ENCODE measurements at regions not wholly inside any gene's neighbourhood (a gene's known extent, or its start where the extent isn't known, plus 50 kb on each side); places are given as distances from the start of the nearest gene placed in this dataset.

GRCh38 chr13:21757763-21758162 lies 86.9 kb downstream of the FGF9 start:
- DNase-seq (ENCODE audit: low read depth) = no peak

DNA sequence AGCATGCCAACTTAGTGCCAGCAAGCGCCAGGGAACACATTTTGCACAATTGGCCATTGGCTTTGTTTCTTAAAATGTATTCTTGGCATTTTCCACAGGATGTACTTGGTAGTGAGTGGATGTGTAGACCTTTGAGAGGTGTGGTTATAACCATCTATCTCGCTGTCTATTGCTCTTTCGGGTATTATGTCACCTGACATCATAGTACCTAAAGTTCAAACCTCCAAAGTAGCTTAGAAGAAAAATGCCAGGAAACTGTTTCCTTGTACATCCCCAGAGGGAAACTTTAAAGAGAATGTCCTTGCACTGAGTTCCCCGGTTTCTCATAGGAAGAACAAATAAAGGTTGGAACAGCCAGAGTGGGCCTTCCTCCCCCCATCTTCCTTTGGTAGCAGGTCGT lies 87.6 kb downstream of the FGF9 start:
- no peak for DNase-seq (ENCODE audit: low read depth)

- DNase-seq (ENCODE audit: low read depth) = no peak
Observed at GRCh38 chr13:21759463-21759862, 88.6 kb downstream of the FGF9 start.

DNA sequence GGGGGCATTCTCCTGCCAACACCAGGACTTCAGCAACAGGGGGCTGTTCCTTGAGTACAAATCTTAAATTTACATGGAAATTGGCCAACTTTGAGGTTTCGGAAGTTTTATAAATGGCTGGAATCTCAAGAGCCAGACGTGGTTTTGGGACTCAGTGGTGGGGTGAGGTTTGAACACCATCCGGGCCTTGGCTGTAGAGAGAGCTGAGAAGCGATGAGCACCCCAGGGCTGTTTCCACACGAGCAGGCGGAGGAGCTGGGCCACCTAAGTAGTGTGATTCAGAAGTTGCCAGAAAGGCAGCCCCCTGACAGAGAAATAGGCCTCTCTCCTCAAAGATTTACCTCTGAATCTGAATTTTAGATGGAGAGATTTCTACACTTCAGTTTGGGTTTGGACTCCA lies 89.0 kb downstream of the FGF9 start:
- DNase-seq (ENCODE audit: low read depth) = no peak

- DNase-seq (ENCODE audit: low read depth) = no peak
Observed at GRCh38 chr13:21761770-21762169, 90.9 kb downstream of the FGF9 start.

GRCh38 chr13:21762512-21762911 lies 91.6 kb downstream of the FGF9 start:
- DNase-seq (ENCODE audit: low read depth) = no peak

DNA sequence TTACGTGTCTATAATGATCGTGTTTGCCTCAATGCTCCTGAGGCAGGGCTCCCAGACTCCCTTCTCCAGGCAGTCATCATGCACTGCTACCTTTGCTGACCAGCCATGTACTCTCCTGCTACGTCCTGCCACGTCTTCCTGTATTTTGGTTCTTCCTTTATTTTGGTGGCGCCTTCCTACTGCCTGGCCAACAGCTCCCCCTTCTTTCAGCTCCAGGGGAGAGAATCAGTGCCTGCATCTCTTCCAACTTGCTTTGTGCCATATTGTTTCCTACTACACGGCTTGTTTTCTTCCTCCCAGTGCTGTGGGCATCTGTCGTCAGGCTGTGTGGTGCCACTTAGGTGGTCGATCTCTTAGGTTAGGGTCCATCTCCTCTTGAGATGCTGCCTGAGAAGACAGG lies 96.2 kb downstream of the FGF9 start:
- no peak for DNase-seq (ENCODE audit: low read depth)

- DNase-seq (ENCODE audit: low read depth) = no peak
Observed at GRCh38 chr13:21771075-21771474, 100.2 kb downstream of the FGF9 start.

- no peak for DNase-seq (ENCODE audit: low read depth)
Observed at GRCh38 chr13:21777166-21777565, 106.3 kb downstream of the FGF9 start.

- DNase-seq (ENCODE audit: low read depth) = no peak
Observed at GRCh38 chr13:21777813-21778212, 106.9 kb downstream of the FGF9 start.

DNA sequence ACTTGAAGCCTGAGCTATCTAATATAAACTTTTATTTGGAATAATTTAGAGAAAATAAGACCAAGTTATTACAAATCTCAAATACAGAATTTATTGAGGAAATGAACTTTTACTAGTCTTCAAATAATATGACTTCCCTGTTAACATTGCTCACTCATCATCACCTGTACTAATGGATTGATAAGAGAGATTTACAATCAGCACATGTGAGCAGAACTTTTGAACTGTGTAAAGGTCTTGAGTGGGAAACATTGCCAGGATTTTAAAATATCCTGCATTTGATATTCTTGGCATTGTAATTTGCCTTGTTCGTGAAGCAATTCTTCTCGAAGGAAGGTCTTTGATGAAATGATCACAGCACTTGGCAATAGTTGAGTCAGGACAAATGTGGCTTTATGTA lies 111.9 kb downstream of the FGF9 start:
- no peak for DNase-seq (ENCODE audit: low read depth)

DNA sequence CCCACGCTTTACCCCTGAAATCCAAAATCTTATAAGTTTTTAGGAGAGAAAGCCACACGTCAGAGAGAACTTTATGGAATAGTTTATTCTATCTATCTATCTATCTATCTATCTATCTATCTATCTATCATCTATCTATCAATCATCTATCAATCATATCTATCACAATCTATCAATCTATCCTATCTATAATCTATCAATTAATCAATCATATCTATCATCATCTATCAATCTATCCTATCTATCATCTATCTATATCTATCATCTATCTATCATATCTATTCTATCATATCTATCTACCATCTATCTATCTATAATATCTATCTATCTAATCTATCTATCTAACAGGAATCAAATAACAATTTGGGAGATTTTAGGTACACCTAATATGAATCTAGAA lies 115.1 kb downstream of the FGF9 start:
- no peak for DNase-seq (ENCODE audit: low read depth)

DNA sequence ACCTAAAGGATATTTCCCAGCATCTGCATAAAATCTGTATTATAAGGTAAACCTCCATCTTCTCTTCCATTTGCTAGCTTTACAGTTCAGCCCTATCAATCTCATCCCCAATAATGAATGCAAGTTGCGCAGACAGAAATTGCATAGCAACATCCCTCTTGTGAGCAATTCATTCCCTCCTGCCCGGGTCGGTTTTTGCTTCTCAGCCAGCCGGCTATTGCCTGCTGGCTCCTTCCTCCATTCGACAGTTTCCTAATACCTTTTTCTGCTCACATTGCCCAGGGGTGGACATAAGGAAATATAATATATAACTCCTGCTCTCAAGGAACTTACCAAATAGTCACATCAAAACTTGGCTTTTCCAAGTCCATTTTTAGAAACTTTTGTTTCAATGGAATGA lies 125.2 kb downstream of the FGF9 start:
- DNase-seq (ENCODE audit: low read depth) = no peak

DNA sequence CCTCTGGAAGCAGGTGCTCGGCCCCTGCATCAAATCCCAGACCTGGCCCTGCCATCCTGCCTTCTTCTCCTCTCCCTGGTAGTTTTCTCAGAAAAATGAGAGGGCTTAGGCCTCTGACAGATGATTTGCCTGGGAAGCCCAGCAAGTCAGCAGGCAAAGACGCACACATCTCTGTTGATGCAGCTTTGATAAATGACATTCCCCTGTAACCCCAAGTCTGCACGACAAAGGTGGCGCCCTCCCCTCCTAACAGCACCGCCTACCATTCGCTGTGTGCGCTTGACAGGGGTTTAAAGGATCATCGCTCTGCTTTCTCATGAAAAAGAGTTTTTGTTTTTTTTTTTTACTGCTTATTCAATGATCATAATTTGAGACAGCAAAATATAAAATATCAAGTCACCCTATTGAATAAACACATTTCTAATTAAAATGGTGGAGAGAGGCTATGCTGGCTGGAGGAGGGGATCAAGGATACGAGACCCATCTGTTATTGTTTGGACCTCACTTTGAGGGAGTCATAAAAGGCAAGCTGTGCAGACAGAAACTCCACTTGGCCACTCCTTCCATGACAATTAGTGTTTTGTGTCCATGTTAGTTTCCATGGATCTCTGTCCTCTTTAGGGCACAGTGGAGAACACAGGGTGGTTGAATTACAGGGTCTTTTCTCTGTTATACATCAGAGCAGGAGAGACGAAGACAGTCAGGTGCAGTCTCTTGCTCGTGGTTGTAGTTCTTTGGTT lies 126.1 kb downstream of the FGF9 start:
- no peak for DNase-seq (ENCODE audit: low read depth)

- DNase-seq (ENCODE audit: low read depth) = no peak
Observed at GRCh38 chr13:21797736-21798135, 126.9 kb downstream of the FGF9 start.

DNA sequence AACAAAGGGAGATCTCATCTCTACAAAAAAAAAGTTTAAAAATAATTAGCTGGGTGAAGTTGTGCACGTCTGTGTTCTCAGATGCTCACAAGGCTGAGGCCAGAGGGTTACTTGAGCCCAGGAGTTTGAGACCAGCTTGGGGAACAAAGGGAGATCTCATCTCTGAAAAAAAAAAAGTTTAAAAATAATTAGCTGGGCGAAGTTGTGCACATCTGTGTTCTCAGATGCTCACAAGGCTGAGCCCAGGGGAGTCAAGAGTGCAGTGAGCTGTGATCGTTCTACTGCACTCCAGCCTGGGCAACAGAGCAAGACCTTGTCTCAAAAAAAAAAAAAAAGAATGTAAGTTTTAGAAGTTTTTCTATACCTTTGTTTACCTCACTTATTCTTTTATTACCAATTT lies 127.3 kb downstream of the FGF9 start:
- DNase-seq (ENCODE audit: low read depth) = no peak

DNA sequence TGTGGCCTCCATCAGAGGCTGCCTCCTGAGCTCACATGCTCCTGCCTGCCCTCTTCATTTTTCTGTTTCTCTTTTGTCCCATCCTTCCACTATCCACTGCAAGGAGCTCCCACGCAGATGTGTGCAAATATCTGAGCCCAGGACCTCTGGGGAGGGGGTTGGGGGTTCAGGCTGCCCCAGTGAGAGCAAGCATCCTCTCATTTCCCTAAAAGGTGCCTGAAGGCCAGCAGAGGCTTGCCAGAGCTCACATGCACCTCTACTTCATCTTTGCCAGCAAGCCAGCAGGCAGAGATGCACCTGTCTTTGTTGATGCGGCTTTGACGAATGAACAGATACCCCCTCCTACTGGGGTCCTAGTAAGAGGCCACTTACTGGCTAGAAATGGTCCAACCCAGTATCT lies 128.8 kb downstream of the FGF9 start:
- DNase-seq (ENCODE audit: low read depth) = no peak

DNA sequence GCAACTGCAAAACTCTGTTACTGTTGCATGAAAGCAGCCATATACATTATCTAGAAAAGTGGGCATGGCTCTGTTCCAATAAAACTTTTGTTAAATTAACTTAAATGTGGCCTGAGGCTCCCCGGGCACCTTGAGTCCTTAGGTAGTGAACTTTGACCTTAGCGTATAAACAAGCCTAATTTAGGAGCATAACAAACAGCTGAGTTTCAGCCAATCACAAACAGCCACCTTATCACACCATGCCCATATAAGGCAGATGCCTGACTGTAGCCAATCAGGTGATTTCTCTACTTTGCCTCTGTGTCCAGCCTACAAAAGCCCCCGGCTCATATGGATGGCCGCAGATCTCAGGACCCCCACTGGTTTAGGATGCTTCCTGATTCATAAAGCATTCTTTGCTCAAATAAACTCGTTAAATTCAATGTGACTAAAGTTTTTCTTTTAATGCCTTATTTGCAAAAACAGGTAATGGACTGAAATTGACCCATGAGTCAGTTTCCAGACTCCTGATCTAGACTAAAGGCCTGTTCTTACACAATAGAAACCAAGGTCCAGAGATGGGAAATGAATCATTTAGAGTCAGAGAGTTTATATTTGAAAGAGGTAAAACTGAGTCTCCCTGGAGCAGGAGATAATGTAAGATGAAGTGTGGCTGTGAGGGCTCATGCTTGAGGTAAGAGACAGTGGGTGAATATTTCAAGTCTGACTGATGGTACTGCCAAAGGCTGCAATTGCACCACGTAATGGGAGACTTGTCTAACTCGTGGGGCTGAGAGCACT lies 130.2 kb downstream of the FGF9 start:
- no peak for DNase-seq (ENCODE audit: low read depth)

- no peak for DNase-seq (ENCODE audit: low read depth)
Observed at GRCh38 chr13:21805733-21806132, 134.9 kb downstream of the FGF9 start.

DNA sequence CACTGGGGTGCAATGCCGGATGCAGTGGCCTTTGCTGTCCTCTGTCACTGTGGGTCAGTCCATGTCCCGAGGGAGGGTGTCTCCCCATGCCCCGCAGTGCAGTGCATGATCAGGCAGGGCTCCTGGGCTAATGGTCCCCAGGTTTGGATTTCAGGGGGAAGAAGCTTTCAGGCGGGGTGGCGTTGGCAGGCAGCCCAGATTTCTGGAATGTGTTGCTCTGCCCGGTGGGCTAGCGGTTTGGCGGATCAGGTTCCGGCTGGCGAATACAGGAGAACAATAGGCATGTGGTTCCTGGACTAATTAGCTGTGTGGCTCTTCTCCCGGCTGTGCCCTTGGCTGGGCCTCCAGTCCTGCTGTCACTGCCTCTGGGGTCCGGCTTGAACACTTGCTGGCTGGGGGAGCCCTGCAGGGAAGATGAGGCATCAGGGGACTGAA lies 141.3 kb downstream of the FGF9 start:
- DNase-seq (ENCODE audit: low read depth) = no peak

DNA sequence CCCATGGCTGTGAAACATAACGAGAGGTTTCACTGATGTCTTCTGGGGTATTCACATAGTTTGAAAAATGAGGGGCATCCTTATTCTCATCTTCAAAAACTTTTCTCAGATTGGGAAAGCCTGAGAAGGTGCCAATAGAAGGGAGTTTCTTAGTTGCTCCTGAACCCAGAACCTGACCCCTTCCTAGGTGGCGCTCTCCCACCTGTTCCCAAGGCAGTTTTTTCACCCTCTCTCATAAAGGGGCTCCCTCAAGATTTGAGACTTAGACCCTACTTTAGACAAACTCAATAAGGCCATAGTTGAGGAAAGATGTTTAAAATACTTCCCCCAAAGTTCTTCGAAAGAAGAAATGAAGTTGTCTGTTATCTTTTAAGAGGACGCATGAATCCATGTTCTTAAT lies 142.2 kb downstream of the FGF9 start:
- no peak for DNase-seq (ENCODE audit: low read depth)

GRCh38 chr13:21813844-21814243 lies 143.0 kb downstream of the FGF9 start:
- no peak for DNase-seq (ENCODE audit: low read depth)

- no peak for DNase-seq (ENCODE audit: low read depth)
Observed at GRCh38 chr13:21814604-21815003, 143.7 kb downstream of the FGF9 start.

- DNase-seq (ENCODE audit: low read depth) = no peak
Observed at GRCh38 chr13:21817878-21818277, 147.0 kb downstream of the FGF9 start.

Data from fibroblast of gingiva (primary cell).